Skeletal muscle tissue (tissue), 3 donors: ENCODE measurements at regions not wholly inside any gene's neighbourhood (a gene's known extent, or its start where the extent isn't known, plus 50 kb on each side); places are given as distances from the start of the nearest gene placed in this dataset.
"Not testable (repeated sequence)": the region's sequence is repeated elsewhere in the genome, so short reads cannot be mapped to it uniquely, and the experiment has no call there.

Experiments
- H3K27ac ChIP-seq: one replicate; pipeline ENCODE4 v1.7.0; 2013; ENCODE audit warnings: mild to moderate bottlenecking, low read depth, low read length, inconsistent platforms
- H3K27me3 ChIP-seq, 3 donors: one replicate each; pipeline ENCODE4 v1.7.0; 2013; ENCODE audit warnings: low read length in 3 of 3; ENCODE audit not compliant: control insufficient read depth in 3 of 3, insufficient read depth in 3 of 3
- H3K36me3 ChIP-seq, 3 donors: one replicate each; pipeline ENCODE4 v1.7.0; 2013; ENCODE audit warnings: low read length in 3 of 3; ENCODE audit not compliant: control insufficient read depth in 3 of 3, insufficient read depth in 3 of 3
- H3K4me1 ChIP-seq, 3 donors: one replicate each; pipeline ENCODE4 v1.7.0; 2013; ENCODE audit warnings: low read length in 3 of 3, mild to moderate bottlenecking in 3 of 3; ENCODE audit not compliant: control insufficient read depth in 3 of 3, insufficient read depth in 3 of 3
- H3K4me3 ChIP-seq, 3 donors: one replicate each; pipeline ENCODE4 v1.7.0; 2013; ENCODE audit warnings: low read length in 3 of 3
- H3K9ac ChIP-seq, 3 donors: one replicate each; pipeline ENCODE4 v1.7.0; 2013; ENCODE audit warnings: low read length in 3 of 3, mild to moderate bottlenecking in 3 of 3, moderate library complexity in 2 of 3, low read depth in 1 of 3
- H3K9me3 ChIP-seq, 3 donors: one replicate each; pipeline ENCODE4 v1.7.0; 2013; ENCODE audit warnings: low read length in 3 of 3; ENCODE audit not compliant: control insufficient read depth in 3 of 3
- donor health status: Osteomylitis.

- no peaks in the 10 kb centered on the region for H3K9me3 ChIP-seq
- no peaks in the 10 kb centered on the region for H3K36me3 ChIP-seq
- no peaks in the 10 kb centered on the region for H3K27me3 ChIP-seq
- no peak overlapping the region for H3K4me3 ChIP-seq
- no peak overlapping the region for H3K27ac ChIP-seq
- H3K9ac ChIP-seq = no peak overlapping the region
- no peaks in the 10 kb centered on the region for H3K4me1 ChIP-seq
Measured at GRCh38 chr3:166270429-166270828, 433.2 kb upstream of the BCHE start.

GRCh38 chr3:166265153-166265552 is 427.9 kb upstream of the BCHE start:
- no peaks in the 10 kb centered on the region for H3K36me3 ChIP-seq
- no peaks in the 10 kb centered on the region for H3K27me3 ChIP-seq
- H3K4me1 ChIP-seq = no peaks in the 10 kb centered on the region

GRCh38 chr3:166263460-166263859 is 426.2 kb upstream of the BCHE start:
- H3K27me3 ChIP-seq = no peaks in the 10 kb centered on the region
- H3K27ac ChIP-seq = no peak overlapping the region
- H3K9me3 ChIP-seq = no peaks in the 10 kb centered on the region
- no peaks in the 10 kb centered on the region for H3K4me1 ChIP-seq
- no peak overlapping the region for H3K4me3 ChIP-seq
- no peak overlapping the region for H3K9ac ChIP-seq
- no peaks in the 10 kb centered on the region for H3K36me3 ChIP-seq

More at GRCh38 chr3:166265153-166265552, 427.9 kb upstream of the BCHE start:
- H3K27ac ChIP-seq = no peak overlapping the region
- H3K4me3 ChIP-seq = no peak overlapping the region
- H3K9me3 ChIP-seq = no peaks in the 10 kb centered on the region
- no peak overlapping the region for H3K9ac ChIP-seq

- not testable (repeated sequence) for H3K27ac ChIP-seq, H3K36me3 ChIP-seq, H3K9ac ChIP-seq, H3K4me1 ChIP-seq, H3K9me3 ChIP-seq, H3K4me3 ChIP-seq, H3K27me3 ChIP-seq
Measured at GRCh38 chr3:166258293-166258850, 421.1 kb upstream of the BCHE start.

- no peaks in the 10 kb centered on the region for H3K27me3 ChIP-seq
- no peaks in the 10 kb centered on the region for H3K36me3 ChIP-seq
- H3K4me1 ChIP-seq = no peaks in the 10 kb centered on the region
- H3K4me3 ChIP-seq = no peak overlapping the region
- no peaks in the 10 kb centered on the region for H3K9me3 ChIP-seq
- H3K27ac ChIP-seq = no peak overlapping the region
- H3K9ac ChIP-seq = no peak overlapping the region
Measured at GRCh38 chr3:166257715-166258114, 420.5 kb upstream of the BCHE start.

- H3K4me3 ChIP-seq = no peak overlapping the region
- no peaks in the 10 kb centered on the region for H3K27me3 ChIP-seq
- no peak overlapping the region for H3K27ac ChIP-seq
- no peaks in the 10 kb centered on the region for H3K36me3 ChIP-seq
- H3K9ac ChIP-seq = no peak overlapping the region
- H3K9me3 ChIP-seq = no peaks in the 10 kb centered on the region
- no peaks in the 10 kb centered on the region for H3K4me1 ChIP-seq
Measured at GRCh38 chr3:166248784-166249183, 411.6 kb upstream of the BCHE start.

- Histone ChIP-seq H3K36me3 (no peaks in the 10 kb centered on the region), H3K9me3 (no peaks in the 10 kb centered on the region), H3K4me3 (no peak overlapping the region), H3K4me1 (no peaks in the 10 kb centered on the region), H3K27ac (no peak overlapping the region), H3K9ac (no peak overlapping the region), H3K27me3 (no peaks in the 10 kb centered on the region)
Measured at GRCh38 chr3:166243511-166243910, 406.3 kb upstream of the BCHE start.

- no peak overlapping the region for H3K9ac ChIP-seq
- no peaks in the 10 kb centered on the region for H3K9me3 ChIP-seq
- no peaks in the 10 kb centered on the region for H3K36me3 ChIP-seq
- no peaks in the 10 kb centered on the region for H3K27me3 ChIP-seq
- H3K4me1 ChIP-seq = no peaks in the 10 kb centered on the region
- H3K27ac ChIP-seq = no peak overlapping the region
- H3K4me3 ChIP-seq = no peak overlapping the region
Measured at GRCh38 chr3:166223120-166223519, 385.9 kb upstream of the BCHE start.

GRCh38 chr3:166211451-166211850 is 374.2 kb upstream of the BCHE start:
- Histone ChIP-seq H3K27me3 (no peaks in the 10 kb centered on the region), H3K9me3 (no peaks in the 10 kb centered on the region), H3K27ac (no peak overlapping the region)

GRCh38 chr3:166209701-166210100 is 372.5 kb upstream of the BCHE start:
- H3K9me3 ChIP-seq = no peaks in the 10 kb centered on the region
- no peaks in the 10 kb centered on the region for H3K36me3 ChIP-seq
- no peak overlapping the region for H3K9ac ChIP-seq
- H3K4me3 ChIP-seq = no peak overlapping the region
- H3K27me3 ChIP-seq = no peaks in the 10 kb centered on the region
- H3K4me1 ChIP-seq = no peaks in the 10 kb centered on the region
- no peak overlapping the region for H3K27ac ChIP-seq

More at GRCh38 chr3:166211451-166211850, 374.2 kb upstream of the BCHE start:
- no peaks in the 10 kb centered on the region for H3K36me3 ChIP-seq
- no peak overlapping the region for H3K4me3 ChIP-seq
- no peaks in the 10 kb centered on the region for H3K4me1 ChIP-seq
- H3K9ac ChIP-seq = no peak overlapping the region

GRCh38 chr3:166205158-166205557 is 367.9 kb upstream of the BCHE start:
- no peaks in the 10 kb centered on the region for H3K9me3 ChIP-seq
- H3K4me1 ChIP-seq = no peaks in the 10 kb centered on the region
- H3K36me3 ChIP-seq = no peaks in the 10 kb centered on the region
- no peaks in the 10 kb centered on the region for H3K27me3 ChIP-seq
- H3K27ac ChIP-seq = no peak overlapping the region
- no peak overlapping the region for H3K9ac ChIP-seq
- no peak overlapping the region for H3K4me3 ChIP-seq
